BLaER1 treated with 17β-estradiol and CSF1 and Interleukin-3, amounts not matched to agents 10 nM and 100 nM (cell line): ENCODE measurements at regions not wholly inside any gene's neighbourhood (a gene's known extent, or its start where the extent isn't known, plus 50 kb on each side); places are given as distances from the start of the nearest gene placed in this dataset.

Experiments used
- H3K27ac ChIP-seq, 11 experiments: shearing (Covaris generic); formaldehyde crosslinking; 2 replicates each; pipeline ENCODE4 v1.8.1; 2022
- H3K27me3 ChIP-seq, 11 experiments: shearing (Covaris generic); formaldehyde crosslinking; 2 replicates each; pipeline ENCODE4 v1.8.1; 2022
- H3K36me3 ChIP-seq, 11 experiments: shearing (Covaris generic); formaldehyde crosslinking; 2 replicates each; pipeline ENCODE4 v1.8.1; 2022
- H3K4me1 ChIP-seq, 10 experiments: shearing (Covaris generic); formaldehyde crosslinking; 2 replicates each; pipeline ENCODE4 v1.8.1; 2022
- H3K4me2 ChIP-seq, 11 experiments: shearing (Covaris generic); formaldehyde crosslinking; 2 replicates each; pipeline ENCODE4 v1.8.1; 2022
- H3K4me3 ChIP-seq, 10 experiments: shearing (Covaris generic); formaldehyde crosslinking; 2 replicates each; pipeline ENCODE4 v1.8.1; 2022
- H3K9ac ChIP-seq, 11 experiments: shearing (Covaris generic); formaldehyde crosslinking; 2 replicates each; pipeline ENCODE4 v1.8.1; 2022
- H3K9me3 ChIP-seq, 11 experiments: shearing (Covaris generic); formaldehyde crosslinking; replicated peaks in 1 of 11; 2 replicates each; pipeline ENCODE4 v1.8.1; 2022
- H4K20me1 ChIP-seq, 11 experiments: shearing (Covaris generic); formaldehyde crosslinking; 2 replicates each; pipeline ENCODE4 v1.8.1; 2022
- Cebpa-rat ChIP-seq, 11 experiments: shearing (Covaris generic); IDR thresholded peaks; 2 replicates each; pipeline ENCODE4 v1.8.1; 2022

GRCh38 chr3:41075975-41076374 is 123.3 kb upstream of the CTNNB1 start:
- H3K36me3 ChIP-seq, result no peaks in the 10 kb centered on the region
- H3K4me2 ChIP-seq, result no peak overlapping the region
- H3K9me3 ChIP-seq, result no peaks in the 10 kb centered on the region
- H3K27ac ChIP-seq, result no peak overlapping the region
- no peak overlapping the region for H3K9ac ChIP-seq
- no peaks in the 10 kb centered on the region for H4K20me1 ChIP-seq
- H3K4me3 ChIP-seq, result no peak overlapping the region
- no peak for TF ChIP-seq Cebpa-rat (IDR thresholded peaks at IDR 0.05)
- no peaks in the 10 kb centered on the region for H3K4me1 ChIP-seq
- H3K27me3 ChIP-seq, result no peaks in the 10 kb centered on the region

- Histone ChIP-seq H3K27me3 (no peaks in the 10 kb centered on the region), H3K4me2 (no peak overlapping the region)
These were observed 122.9 kb upstream of the CTNNB1 start for GRCh38 chr3:41076399-41076798.

GRCh38 chr3:41080141-41080540 is 119.2 kb upstream of the CTNNB1 start:
- no peak for TF ChIP-seq Cebpa-rat (IDR thresholded peaks at IDR 0.05)
- no peaks in the 10 kb centered on the region for H3K27me3 ChIP-seq
- no peak overlapping the region for H3K4me3 ChIP-seq
- H3K27ac ChIP-seq, result no peak overlapping the region
- no peak overlapping the region for H3K9ac ChIP-seq
- 0 out of 20 replicates have a peak, but pooled peaks cover 0 to 5% (median 0%) of the 10 kb centered on the region in 10 experiments for H3K4me1 ChIP-seq
- H3K36me3 ChIP-seq, result no peaks in the 10 kb centered on the region
- no peaks in the 10 kb centered on the region for H3K9me3 ChIP-seq
- no peak overlapping the region for H3K4me2 ChIP-seq
- H4K20me1 ChIP-seq, result no peaks in the 10 kb centered on the region

More at GRCh38 chr3:41076399-41076798, 122.9 kb upstream of the CTNNB1 start:
- Histone ChIP-seq H3K4me1 (no peaks in the 10 kb centered on the region), H3K4me3 (no peak overlapping the region), H3K36me3 (no peaks in the 10 kb centered on the region), H3K9ac (no peak overlapping the region), H4K20me1 (no peaks in the 10 kb centered on the region), H3K9me3 (no peaks in the 10 kb centered on the region), H3K27ac (no peak overlapping the region)
- TF ChIP-seq Cebpa-rat (IDR thresholded peaks at IDR 0.05), result no peak

GRCh38 chr3:41088882-41089281 is 110.4 kb upstream of the CTNNB1 start:
- Histone ChIP-seq H3K4me1 (peaks cover 0 to 15% (median 12%) of the 10 kb centered on the region in 10 experiments; a peak in 16 of 20 replicates), H3K9ac (no peak overlapping the region), H3K36me3 (no peaks in the 10 kb centered on the region), H3K4me2 (no peak overlapping the region), H3K4me3 (no peak overlapping the region), H3K27ac (no peak overlapping the region), H4K20me1 (no peaks in the 10 kb centered on the region), H3K9me3 (no peaks in the 10 kb centered on the region), H3K27me3 (no peaks in the 10 kb centered on the region)
- no peak for TF ChIP-seq Cebpa-rat (IDR thresholded peaks at IDR 0.05)

- Histone ChIP-seq H3K4me2 (no peak overlapping the region), H3K9ac (no peak overlapping the region), H3K9me3 (no peaks in the 10 kb centered on the region), H3K27ac (no peak overlapping the region), H3K36me3 (no peaks in the 10 kb centered on the region), H4K20me1 (no peaks in the 10 kb centered on the region), H3K4me1 (peaks cover 0 to 15% (median 12%) of the 10 kb centered on the region in 10 experiments; a peak in 16 of 20 replicates), H3K4me3 (no peak overlapping the region), H3K27me3 (no peaks in the 10 kb centered on the region)
- TF ChIP-seq Cebpa-rat (IDR thresholded peaks at IDR 0.05), result no peak
These were observed 109.7 kb upstream of the CTNNB1 start for GRCh38 chr3:41089566-41089965.

GRCh38 chr3:41092844-41093243 is 106.5 kb upstream of the CTNNB1 start:
- Histone ChIP-seq H3K4me2 (peak overlapping the region in 8 of 11 experiments; percentile 31 to 75 (median 55); a peak in 17 of 22 replicates), H3K4me1 (peaks cover 0 to 15% (median 12%) of the 10 kb centered on the region in 10 experiments; a peak in 16 of 20 replicates), H3K4me3 (no peak overlapping the region), H3K27me3 (no peaks in the 10 kb centered on the region), H3K9ac (no peak overlapping the region), H3K36me3 (no peaks in the 10 kb centered on the region), H3K27ac (0 out of 22 replicates have a peak overlapping the region, but pooled peaks of 1 of the 11 experiments have one; percentile 3), H4K20me1 (no peaks in the 10 kb centered on the region), H3K9me3 (no peaks in the 10 kb centered on the region)
- no peak for TF ChIP-seq Cebpa-rat (IDR thresholded peaks at IDR 0.05)

GRCh38 chr3:41093476-41093875 is 105.8 kb upstream of the CTNNB1 start:
- H3K27ac ChIP-seq, result no peak overlapping the region
- no peaks in the 10 kb centered on the region for H3K36me3 ChIP-seq
- H3K9me3 ChIP-seq, result no peaks in the 10 kb centered on the region
- no peak for TF ChIP-seq Cebpa-rat (IDR thresholded peaks at IDR 0.05)
- H3K27me3 ChIP-seq, result no peaks in the 10 kb centered on the region
- no peak overlapping the region for H3K4me3 ChIP-seq
- peak overlapping the region in 8 of 11 experiments; percentile 31 to 75 (median 55); a peak in 16 of 22 replicates for H3K4me2 ChIP-seq
- no peaks in the 10 kb centered on the region for H4K20me1 ChIP-seq
- no peak overlapping the region for H3K9ac ChIP-seq
- peaks cover 0 to 15% (median 12%) of the 10 kb centered on the region in 10 experiments; a peak in 16 of 20 replicates for H3K4me1 ChIP-seq

- Histone ChIP-seq H4K20me1 (no peaks in the 10 kb centered on the region), H3K9me3 (no peaks in the 10 kb centered on the region), H3K36me3 (no peaks in the 10 kb centered on the region), H3K27me3 (no peaks in the 10 kb centered on the region), H3K4me1 (peaks cover 0 to 15% (median 12%) of the 10 kb centered on the region in 10 experiments; a peak in 16 of 20 replicates), H3K9ac (no peak overlapping the region), H3K27ac (no peak overlapping the region), H3K4me2 (no peak overlapping the region), H3K4me3 (no peak overlapping the region)
- no peak for TF ChIP-seq Cebpa-rat (IDR thresholded peaks at IDR 0.05)
These were observed 105.0 kb upstream of the CTNNB1 start for GRCh38 chr3:41094351-41094750.

GRCh38 chr3:41095702-41096101 is 103.6 kb upstream of the CTNNB1 start:
- H3K9me3 ChIP-seq, result no peaks in the 10 kb centered on the region
- no peak overlapping the region for H3K4me3 ChIP-seq
- no peak overlapping the region for H3K4me2 ChIP-seq
- no peak overlapping the region for H3K27ac ChIP-seq
- TF ChIP-seq Cebpa-rat (IDR thresholded peaks at IDR 0.05), result no peak
- no peaks in the 10 kb centered on the region for H3K36me3 ChIP-seq
- H3K9ac ChIP-seq, result no peak overlapping the region
- H4K20me1 ChIP-seq, result no peaks in the 10 kb centered on the region
- no peaks in the 10 kb centered on the region for H3K27me3 ChIP-seq
- H3K4me1 ChIP-seq, result peaks cover 0 to 15% (median 12%) of the 10 kb centered on the region in 10 experiments; a peak in 16 of 20 replicates

GRCh38 chr3:41097896-41098496 is 101.3 kb upstream of the CTNNB1 start:
- H3K4me3 ChIP-seq, result no peak overlapping the region
- TF ChIP-seq Cebpa-rat (IDR thresholded peaks at IDR 0.05), result no peak
- H3K9ac ChIP-seq, result no peak overlapping the region
- no peaks in the 10 kb centered on the region for H3K27me3 ChIP-seq
- H3K36me3 ChIP-seq, result no peaks in the 10 kb centered on the region
- no peak overlapping the region for H3K27ac ChIP-seq
- no peaks in the 10 kb centered on the region for H4K20me1 ChIP-seq
- no peak overlapping the region for H3K4me2 ChIP-seq
- H3K4me1 ChIP-seq, result peaks cover 0 to 9% (median 7%) of the 10 kb centered on the region in 10 experiments; a peak in 16 of 20 replicates
- no peaks in the 10 kb centered on the region for H3K9me3 ChIP-seq
